Stimulated activated CD4-positive, alpha-beta T cell treated with anti-CD3 and anti-CD28 coated beads, Interleukin-15, amount 100 ng/mL, for 48 hours (primary cell): ENCODE measurements at regions not wholly inside any gene's neighbourhood (a gene's known extent, or its start where the extent isn't known, plus 50 kb on each side); places are given as distances from the start of the nearest gene placed in this dataset.

Source experiments
- DNase-seq, 2 donors: peaks; one replicate each; pipeline ENCODE4 v3.0.0-alpha.2; 2020; ENCODE audit warnings: low read depth in 2 of 2

- DNase-seq, result no peak
These were observed 260.5 kb downstream of the CCDC85A start for GRCh38 chr2:56444339-56444738.

GRCh38 chr2:56448403-56449001 is 264.7 kb downstream of the CCDC85A start:
- no peak for DNase-seq

GRCh38 chr2:56449002-56449431 is 265.2 kb downstream of the CCDC85A start:
- DNase-seq, result no peak

GRCh38 chr2:56449449-56449860 is 265.7 kb downstream of the CCDC85A start:
- no peak for DNase-seq

- no peak for DNase-seq
These were observed 266.3 kb downstream of the CCDC85A start for GRCh38 chr2:56450047-56450446.

- DNase-seq, result no peak
These were observed 267.0 kb downstream of the CCDC85A start for GRCh38 chr2:56450772-56451171.

GRCh38 chr2:56455642-56456041 is 271.9 kb downstream of the CCDC85A start:
- no peak for DNase-seq

GRCh38 chr2:56456791-56457190 is 273.0 kb downstream of the CCDC85A start:
- no peak for DNase-seq

GRCh38 chr2:56460508-56460907 is 276.7 kb downstream of the CCDC85A start:
- no peak for DNase-seq

- no peak for DNase-seq
These were observed 280.3 kb downstream of the CCDC85A start for GRCh38 chr2:56464066-56464465.

GRCh38 chr2:56464613-56465012 is 280.8 kb downstream of the CCDC85A start:
- DNase-seq, result no peak

GRCh38 chr2:56465491-56465890 is 281.7 kb downstream of the CCDC85A start:
- no peak for DNase-seq

- DNase-seq, result no peak
These were observed 289.7 kb downstream of the CCDC85A start for GRCh38 chr2:56473524-56473923.

- DNase-seq, result no peak
These were observed 290.8 kb downstream of the CCDC85A start for GRCh38 chr2:56474412-56475158.

GRCh38 chr2:56475191-56475590 is 291.4 kb downstream of the CCDC85A start:
- DNase-seq, result no peak

- DNase-seq, result no peak
These were observed 292.8 kb downstream of the CCDC85A start for GRCh38 chr2:56476509-56477071.

GRCh38 chr2:56478027-56478426 is 294.2 kb downstream of the CCDC85A start:
- DNase-seq, result no peak

- DNase-seq, result no peak
These were observed 299.3 kb downstream of the CCDC85A start for GRCh38 chr2:56483081-56483480.

- DNase-seq, result no peak
These were observed 301.1 kb downstream of the CCDC85A start for GRCh38 chr2:56484906-56485305.

GRCh38 chr2:56500317-56500716 is 316.5 kb downstream of the CCDC85A start:
- no peak for DNase-seq

- DNase-seq, result no peak
These were observed 318.8 kb downstream of the CCDC85A start for GRCh38 chr2:56502616-56503015.

GRCh38 chr2:56505885-56506284 is 322.1 kb downstream of the CCDC85A start:
- DNase-seq, result no peak

GRCh38 chr2:56508662-56509061 is 324.9 kb downstream of the CCDC85A start:
- no peak for DNase-seq
